GM12891 (cell line): ENCODE measurements at regions not wholly inside any gene's neighbourhood (a gene's known extent, or its start where the extent isn't known, plus 50 kb on each side); places are given as distances from the start of the nearest gene placed in this dataset.
"Not testable (repeated sequence)": the region's sequence is repeated elsewhere in the genome, so short reads cannot be mapped to it uniquely, and the experiment has no call there.

ENCODE experiments used
- DNase-seq: peaks from one replicate; pipeline ENCODE4 v3.0.0; 2011; ENCODE audit warnings: low spot score; ENCODE audit not compliant: insufficient read length
- FAIRE-seq: peaks from 2 replicates; lab custom pipeline; 2011; peaks lifted over from hg19 to GRCh38; lab: Jason Lieb, UNC
- PAX5 ChIP-seq: IDR thresholded peaks from 2 replicates; pipeline ENCODE4 v1.6.1; 2011; ENCODE audit warnings: low read length, moderate library complexity, mild to moderate bottlenecking; ENCODE audit not compliant: insufficient read depth, severe bottlenecking
- POLR2A ChIP-seq: IDR thresholded peaks from 2 replicates; pipeline ENCODE4 v1.6.1; 2011; ENCODE audit warnings: low read depth, low read length, control low read depth
- POLR2AphosphoS5 ChIP-seq: IDR thresholded peaks from 2 replicates; pipeline ENCODE4 v1.6.1; 2011; ENCODE audit warnings: low read depth, low read length, control low read depth
- POU2F2 ChIP-seq: IDR thresholded peaks from 2 replicates; pipeline ENCODE4 v1.6.1; 2011; ENCODE audit warnings: low read depth, mild to moderate bottlenecking, control low read depth, low read length, moderate library complexity
- SPI1 ChIP-seq: IDR thresholded peaks from 2 replicates; pipeline ENCODE4 v1.6.1; 2011; ENCODE audit warnings: low read depth, low read length, control low read depth
- TAF1 ChIP-seq: IDR thresholded peaks from 2 replicates; pipeline ENCODE4 v1.6.1; 2011; ENCODE audit warnings: low read depth, low read length, control low read depth

- TF ChIP-seq SPI1 (no peak), TAF1 (no peak), POLR2AphosphoS5 (no peak), PAX5 (no peak), POU2F2 (no peak), POLR2A (no peak)
- DNase-seq (no peak), FAIRE-seq (no peak)
Measured at GRCh38 chrX:77264490-77264889, 182.7 kb upstream of the FGF16 start.

DNA sequence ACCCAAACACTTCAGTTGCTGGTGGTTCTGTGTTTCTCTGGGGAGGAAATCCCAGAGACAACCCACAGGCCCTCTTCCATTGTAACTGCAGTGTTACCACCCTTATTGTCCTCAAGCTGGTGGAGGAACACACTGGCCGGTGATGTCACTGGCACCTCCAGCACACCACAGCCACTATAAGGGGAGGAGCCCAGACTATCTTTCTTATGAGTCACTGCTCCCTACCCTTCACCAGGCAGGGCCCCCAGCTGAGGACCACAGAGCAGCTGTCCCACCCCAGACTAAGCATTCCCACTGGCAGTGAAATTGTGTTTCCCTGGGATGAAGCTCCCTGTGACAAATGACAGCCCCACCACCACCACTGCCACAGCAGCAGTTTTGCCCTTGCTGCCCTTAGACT, 171.8 kb upstream of the FGF16 start:
- FAIRE-seq (no peak), DNase-seq (no peak)
- TF ChIP-seq SPI1 = no peak
- no peak for TF ChIP-seq POLR2AphosphoS5
- no peak for TF ChIP-seq POU2F2
- TF ChIP-seq TAF1 = no peak
- TF ChIP-seq PAX5 = no peak
- no peak for TF ChIP-seq POLR2A

DNA sequence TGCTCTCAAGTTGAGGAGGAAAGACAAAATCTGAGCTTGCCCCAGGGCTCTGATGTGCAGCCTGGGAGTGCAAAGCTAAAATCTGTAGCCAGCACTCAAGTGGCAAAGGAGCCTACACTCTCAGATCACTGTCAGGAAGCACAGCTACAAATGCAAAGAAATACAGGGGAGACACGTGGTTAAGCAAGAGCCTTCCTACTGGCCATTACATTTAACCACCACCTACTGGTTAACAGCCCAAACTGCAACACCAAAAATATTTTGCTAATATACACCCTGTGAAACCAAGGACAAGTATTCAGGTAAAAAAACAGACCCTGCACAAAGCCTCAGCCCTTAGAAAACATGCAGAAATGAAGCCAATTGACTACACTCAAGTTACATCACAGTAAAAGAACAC, 170.4 kb upstream of the FGF16 start:
- no peak for TF ChIP-seq POLR2A
- TF ChIP-seq SPI1 = no peak
- TF ChIP-seq TAF1 = no peak
- TF ChIP-seq POU2F2 = no peak
- DNase-seq = no peak
- FAIRE-seq = no peak

DNA sequence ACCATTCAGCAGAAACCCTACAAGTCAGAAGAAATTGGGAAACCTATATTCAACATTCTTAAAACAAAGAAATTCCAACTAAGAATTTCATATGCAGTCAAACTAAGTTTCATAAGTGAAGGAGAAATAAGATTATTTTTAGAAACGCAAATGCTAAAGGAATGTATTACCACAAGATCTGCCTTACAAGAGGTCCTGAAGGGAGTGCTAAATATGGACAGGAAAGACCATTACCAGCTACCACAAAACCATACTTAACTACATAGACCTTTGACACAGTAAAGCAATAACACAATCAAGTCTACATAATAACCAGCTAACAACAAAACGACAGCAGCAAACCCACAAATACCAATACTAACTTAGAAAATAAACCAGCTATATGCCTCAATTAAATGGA, 169.3 kb upstream of the FGF16 start:
- no peak for TF ChIP-seq TAF1
- TF ChIP-seq POU2F2 = no peak
- no peak for TF ChIP-seq SPI1
- FAIRE-seq = no peak
- no peak for DNase-seq

DNA sequence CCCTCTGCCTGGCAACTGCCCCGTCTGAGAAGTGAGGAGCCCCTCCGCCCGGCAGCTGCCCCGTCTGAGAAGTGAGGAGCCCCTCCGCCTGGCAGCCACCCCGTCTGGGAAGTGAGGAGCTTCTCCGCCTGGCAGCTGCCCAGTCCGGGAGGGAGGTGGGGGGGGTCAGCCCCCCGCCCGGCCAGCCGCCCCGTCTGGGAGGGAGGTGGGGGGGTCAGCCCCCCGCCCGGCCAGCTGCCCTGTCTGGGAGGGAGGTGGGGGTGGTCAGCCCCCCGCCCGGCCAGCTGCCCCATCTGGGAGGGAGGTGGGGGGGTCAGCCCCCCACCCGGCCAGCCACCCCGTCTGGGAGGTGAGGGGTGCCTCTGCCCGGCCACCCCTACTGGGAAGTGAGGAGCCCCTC, 167.8 kb upstream of the FGF16 start:
- FAIRE-seq, DNase-seq: not testable (repeated sequence)

DNA sequence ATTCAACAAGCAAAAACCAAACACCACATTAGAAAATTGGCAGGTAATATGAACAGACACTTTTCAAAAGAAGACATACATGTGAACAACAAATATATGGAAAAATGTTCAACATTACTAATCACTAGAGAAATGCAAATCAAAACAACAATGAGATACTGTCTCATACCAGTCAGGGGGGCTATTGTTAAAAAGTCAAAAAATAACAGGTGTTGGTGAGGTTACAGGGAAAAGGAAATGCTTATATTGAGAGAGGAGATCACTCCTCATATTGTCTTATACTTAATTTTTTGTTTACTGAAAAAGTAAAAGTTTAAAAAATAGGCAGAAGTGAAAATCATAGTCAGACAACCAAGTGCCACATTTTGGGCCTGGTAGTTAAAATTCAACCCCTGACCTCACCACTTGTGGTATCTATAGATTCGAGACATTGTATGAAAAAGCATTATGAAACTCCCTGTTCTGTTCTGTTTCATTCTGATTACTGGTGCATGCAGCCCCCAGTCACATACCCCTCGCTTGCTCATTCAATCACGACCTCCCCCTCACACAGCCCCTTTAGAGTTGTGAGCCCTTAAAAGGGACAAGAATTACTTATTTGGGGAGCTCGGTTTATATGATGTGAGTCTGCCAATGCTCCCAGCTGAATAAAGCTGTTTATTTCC, 153.7 kb upstream of the FGF16 start:
- DNase-seq (no peak), FAIRE-seq (no peak)
- TF ChIP-seq SPI1 (no peak), PAX5 (no peak), TAF1 (no peak), POLR2AphosphoS5 (no peak), POU2F2 (no peak), POLR2A (no peak)

DNA sequence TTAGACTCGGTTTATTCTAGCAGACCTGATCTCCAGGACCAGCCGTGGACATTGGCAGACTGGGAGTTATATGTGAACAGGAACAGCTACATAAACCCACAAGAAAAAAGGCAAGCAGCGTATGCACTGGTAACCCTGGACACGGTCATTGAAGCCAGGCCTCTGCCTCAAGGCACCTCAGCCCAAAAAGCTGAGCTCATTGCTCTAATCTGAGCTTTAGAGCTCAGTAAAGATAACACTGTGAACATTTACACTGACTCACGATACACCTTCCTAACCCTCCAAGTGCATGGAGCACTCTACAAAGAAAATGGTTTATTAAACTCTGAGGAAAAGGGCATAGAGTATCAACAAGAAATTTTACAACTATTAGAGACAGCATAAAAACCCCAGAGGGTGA, 148.9 kb upstream of the FGF16 start:
- no peak for DNase-seq
- TF ChIP-seq TAF1 (no peak), POLR2AphosphoS5 (no peak), PAX5 (no peak), SPI1 (no peak), POU2F2 (no peak), POLR2A (no peak)
- no peak for FAIRE-seq

DNA sequence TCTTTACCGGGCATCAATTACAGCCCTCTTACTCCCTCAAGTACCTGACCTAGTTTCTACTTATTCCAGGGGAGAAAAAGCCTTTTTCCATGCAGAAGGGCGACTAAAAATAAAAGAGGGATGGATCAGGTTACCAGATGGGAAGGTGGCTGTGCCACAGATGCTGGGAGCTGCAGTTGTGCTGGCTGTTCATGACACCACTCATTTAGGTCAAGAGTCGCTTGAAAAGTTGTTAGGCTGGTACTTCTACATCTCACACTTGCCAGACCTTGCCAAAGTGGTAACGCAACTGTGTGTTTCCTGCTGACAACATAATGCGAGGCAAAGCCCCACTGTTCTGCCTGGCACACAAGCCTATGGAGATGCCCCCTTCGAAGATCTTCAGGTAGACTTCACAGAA, 148.4 kb upstream of the FGF16 start:
- no peak for TF ChIP-seq PAX5
- TF ChIP-seq POLR2AphosphoS5 = no peak
- no peak for TF ChIP-seq TAF1
- DNase-seq (no peak), FAIRE-seq (no peak)

GRCh38 chrX:77299549-77299948, 147.6 kb upstream of the FGF16 start:
- TF ChIP-seq POLR2AphosphoS5 (no peak), TAF1 (no peak), PAX5 (no peak), POLR2A (no peak), SPI1 (no peak), POU2F2 (no peak)
- FAIRE-seq (no peak), DNase-seq (no peak)

GRCh38 chrX:77342004-77342403, 105.2 kb upstream of the FGF16 start:
- TF ChIP-seq TAF1 (no peak), POU2F2 (no peak), POLR2A (no peak), POLR2AphosphoS5 (no peak), SPI1 (no peak), PAX5 (no peak)
- no peak for DNase-seq
- FAIRE-seq = no peak

DNA sequence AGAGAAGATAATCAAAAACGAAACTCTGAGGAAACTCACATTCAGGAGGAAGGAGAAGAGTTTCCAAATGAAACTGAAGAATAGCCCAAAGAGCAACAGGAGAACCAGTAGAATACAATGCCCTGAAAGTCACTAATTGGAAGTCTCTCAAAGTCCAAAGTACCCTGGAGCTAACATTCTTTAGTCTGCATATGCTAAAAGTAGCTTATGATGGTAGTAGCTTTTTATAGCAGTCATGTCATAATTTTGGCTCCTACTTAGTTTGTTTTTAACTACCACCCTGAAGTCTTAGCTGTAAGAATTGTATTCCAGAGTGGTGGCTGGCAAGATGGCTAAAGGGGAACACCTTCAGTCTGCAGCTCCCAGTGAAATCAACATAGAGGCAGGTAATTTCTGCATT, 100.3 kb upstream of the FGF16 start:
- DNase-seq (no peak), FAIRE-seq (no peak)
- no peak for TF ChIP-seq POLR2AphosphoS5
- TF ChIP-seq SPI1 = no peak
- TF ChIP-seq TAF1 = no peak
- TF ChIP-seq POU2F2 = no peak
- TF ChIP-seq PAX5 = no peak
- no peak for TF ChIP-seq POLR2A
